ENCODE measurements at regions not wholly inside any gene's neighbourhood (a gene's known extent, or its start where the extent isn't known, plus 50 kb on each side); places are given as distances from the start of the nearest gene placed in this dataset.

GRCh38 chr16:54216688-54217087 lies 69.9 kb downstream of the IRX3 start:
- intact Hi-C loops (cut with DNase I), result no loop called here
- H3K27ac ChIP-seq, result no peak overlapping the region
- no peaks in the 10 kb centered on the region for H3K27me3 ChIP-seq
- H3K4me3 ChIP-seq, result no peak overlapping the region
- no peaks in the 10 kb centered on the region for H3K9me3 ChIP-seq
- no peak for DNase-seq (ENCODE audit: extremely low spot score in 2 of 2)
- H3K36me3 ChIP-seq, result no peaks in the 10 kb centered on the region
- TF ChIP-seq CTCF (IDR thresholded peaks at IDR 0.05) (no peak), POLR2AphosphoS5 (IDR thresholded peaks at IDR 0.05; ENCODE audit: insufficient read depth in 1 of 2, low read depth in 1 of 2) (no peak), POLR2A (IDR thresholded peaks at IDR 0.05) (no peak)
- peaks cover 10% of the 10 kb centered on the region for H3K4me1 ChIP-seq

GRCh38 chr16:54216268-54216667 lies 70.3 kb downstream of the IRX3 start:
- no peaks in the 10 kb centered on the region for H3K9me3 ChIP-seq
- DNase-seq (ENCODE audit: extremely low spot score in 2 of 2), result no peak
- no peak overlapping the region for H3K27ac ChIP-seq
- TF ChIP-seq POLR2AphosphoS5 (IDR thresholded peaks at IDR 0.05; ENCODE audit: insufficient read depth in 1 of 2, low read depth in 1 of 2), result no peak
- no peak for TF ChIP-seq POLR2A (IDR thresholded peaks at IDR 0.05)
- no peak for TF ChIP-seq CTCF (IDR thresholded peaks at IDR 0.05)
- H3K4me3 ChIP-seq, result no peak overlapping the region
- H3K36me3 ChIP-seq, result no peaks in the 10 kb centered on the region
- intact Hi-C loops (cut with DNase I), result no loop called here
- H3K4me1 ChIP-seq, result peaks cover 11% of the 10 kb centered on the region
- H3K27me3 ChIP-seq, result no peaks in the 10 kb centered on the region

- Histone ChIP-seq H3K27ac (no peak overlapping the region), H3K9me3 (no peaks in the 10 kb centered on the region), H3K4me1 (peaks cover 13% of the 10 kb centered on the region), H3K36me3 (no peaks in the 10 kb centered on the region), H3K27me3 (no peaks in the 10 kb centered on the region), H3K4me3 (no peak overlapping the region)
- intact Hi-C loops (cut with DNase I), result no loop called here
- no peak for TF ChIP-seq POLR2AphosphoS5 (IDR thresholded peaks at IDR 0.05; ENCODE audit: insufficient read depth in 1 of 2, low read depth in 1 of 2)
- TF ChIP-seq POLR2A (IDR thresholded peaks at IDR 0.05), result no peak
- TF ChIP-seq CTCF (IDR thresholded peaks at IDR 0.05), result no peak
- DNase-seq (ENCODE audit: extremely low spot score in 2 of 2), result no peak
Observed at GRCh38 chr16:54215471-54215870, 71.1 kb downstream of the IRX3 start.

- Histone ChIP-seq H3K27me3 (no peaks in the 10 kb centered on the region), H3K27ac (no peak overlapping the region), H3K4me1 (peaks cover 16% of the 10 kb centered on the region), H3K9me3 (no peaks in the 10 kb centered on the region), H3K36me3 (no peaks in the 10 kb centered on the region), H3K4me3 (no peak overlapping the region)
- DNase-seq (ENCODE audit: extremely low spot score in 2 of 2), result no peak
- no peak for TF ChIP-seq POLR2A (IDR thresholded peaks at IDR 0.05)
- no peak for TF ChIP-seq POLR2AphosphoS5 (IDR thresholded peaks at IDR 0.05; ENCODE audit: insufficient read depth in 1 of 2, low read depth in 1 of 2)
- TF ChIP-seq CTCF (IDR thresholded peaks at IDR 0.05), result no peak
- intact Hi-C loops (cut with DNase I), result no loop called here
Observed at GRCh38 chr16:54213322-54213721, 73.3 kb downstream of the IRX3 start.

GRCh38 chr16:54212893-54213292 lies 73.7 kb downstream of the IRX3 start:
- peaks cover 16% of the 10 kb centered on the region for H3K4me1 ChIP-seq
- no peaks in the 10 kb centered on the region for H3K27me3 ChIP-seq
- DNase-seq (ENCODE audit: extremely low spot score in 2 of 2), result no peak
- H3K36me3 ChIP-seq, result no peaks in the 10 kb centered on the region
- H3K27ac ChIP-seq, result no peak overlapping the region
- intact Hi-C loops (cut with DNase I), result no loop called here
- no peaks in the 10 kb centered on the region for H3K9me3 ChIP-seq
- TF ChIP-seq POLR2AphosphoS5 (IDR thresholded peaks at IDR 0.05; ENCODE audit: insufficient read depth in 1 of 2, low read depth in 1 of 2), result no peak
- TF ChIP-seq CTCF (IDR thresholded peaks at IDR 0.05), result no peak
- no peak overlapping the region for H3K4me3 ChIP-seq
